ENCODE measurements at regions not wholly inside any gene's neighbourhood (a gene's known extent, or its start where the extent isn't known, plus 50 kb on each side); places are given as distances from the start of the nearest gene placed in this dataset.

DNA sequence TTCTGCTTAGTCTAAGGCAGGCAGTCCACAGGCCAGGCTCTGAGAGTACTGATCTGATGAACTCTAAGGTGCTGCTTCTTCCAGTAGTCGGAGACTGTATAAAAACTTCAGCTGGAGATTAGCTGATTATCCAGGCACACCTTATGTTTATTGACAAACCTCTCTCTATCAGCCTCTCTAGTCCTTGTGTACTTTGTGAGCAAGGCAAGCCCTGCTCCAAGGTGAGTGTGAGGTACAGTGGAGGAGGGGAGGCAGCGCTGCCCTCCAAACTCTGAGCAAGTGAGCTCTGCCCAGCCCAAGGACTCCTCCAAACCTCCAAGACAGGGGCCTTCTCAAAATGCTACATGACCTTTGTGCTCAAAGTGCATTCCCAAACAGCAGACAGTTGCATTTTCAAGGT is 95.9 kb upstream of the CDKN3 start:
- H3K4me3 Mint-ChIP-seq = no peak overlapping the region
- H3K9me3 Mint-ChIP-seq = peaks cover 0 to under 1% (median 0%) of the 10 kb centered on the region in 8 donors
- intact Hi-C loops (cut with micrococcal nuclease) = no loop called here
- no peaks in the 10 kb centered on the region for H3K27me3 ChIP-seq (ENCODE audit: insufficient read depth, low read length)
- H3K4me1 Mint-ChIP-seq = no peaks in the 10 kb centered on the region
- H3K4me1 ChIP-seq (ENCODE audit: insufficient read depth, low read length) = no peaks in the 10 kb centered on the region
- no peaks in the 10 kb centered on the region for H3K9me3 ChIP-seq (ENCODE audit: control insufficient read depth in 1 of 2, low read length in 2 of 2)
- ChIA-PET CTCF (ENCODE audit: partially characterized antibody) (no interaction called here), POLR2A (ENCODE audit: partially characterized antibody) (no interaction called here)
- no peak overlapping the region for H3K27ac Mint-ChIP-seq
- H3K36me3 Mint-ChIP-seq = no peaks in the 10 kb centered on the region
- H3K36me3 ChIP-seq (ENCODE audit: insufficient read depth, low read length) = no peaks in the 10 kb centered on the region
- DNase-seq = no peak
- peaks cover 5 to 27% of the 10 kb centered on the region in 2 donors for H3K27me3 Mint-ChIP-seq
- H3K4me3 ChIP-seq (ENCODE audit: low read length in 2 of 2) = no peak overlapping the region
- H3K27ac ChIP-seq (ENCODE audit: low read depth, low read length) = no peak overlapping the region

DNA sequence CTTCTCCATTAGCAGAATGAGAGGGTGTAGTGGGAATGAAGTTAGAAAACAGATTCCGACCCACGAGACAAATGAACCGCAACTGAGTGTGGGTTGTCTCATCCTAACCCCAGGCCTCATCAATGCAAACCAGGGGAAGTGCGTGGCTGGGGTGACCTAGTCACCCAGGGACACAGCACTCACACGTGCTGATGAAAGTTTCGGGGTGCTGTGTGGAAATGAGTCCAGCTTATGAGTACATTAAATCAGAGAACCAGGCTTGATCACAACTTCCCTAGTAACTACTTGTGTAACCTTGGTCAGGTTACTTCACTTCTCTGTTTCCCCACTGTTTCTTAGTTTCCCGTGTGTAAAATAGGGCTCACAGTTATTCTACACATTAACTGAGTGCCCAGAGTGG is 95.4 kb upstream of the CDKN3 start:
- H3K27ac ChIP-seq (ENCODE audit: low read depth, low read length) = no peak overlapping the region
- no peak overlapping the region for H3K4me3 ChIP-seq (ENCODE audit: low read length in 2 of 2)
- H3K4me3 Mint-ChIP-seq = no peak overlapping the region
- H3K36me3 Mint-ChIP-seq = no peaks in the 10 kb centered on the region
- H3K27me3 Mint-ChIP-seq = peaks cover 3 to 27% of the 10 kb centered on the region in 2 donors
- H3K27ac Mint-ChIP-seq = no peak overlapping the region
- H3K36me3 ChIP-seq (ENCODE audit: insufficient read depth, low read length) = no peaks in the 10 kb centered on the region
- POLR2A ChIA-PET (ENCODE audit: partially characterized antibody) = no interaction called here
- H3K4me1 Mint-ChIP-seq = no peaks in the 10 kb centered on the region
- no peaks in the 10 kb centered on the region for H3K4me1 ChIP-seq (ENCODE audit: insufficient read depth, low read length)
- CTCF ChIA-PET (ENCODE audit: partially characterized antibody) = no interaction called here
- no peaks in the 10 kb centered on the region for H3K9me3 ChIP-seq (ENCODE audit: control insufficient read depth in 1 of 2, low read length in 2 of 2)
- no peaks in the 10 kb centered on the region for H3K27me3 ChIP-seq (ENCODE audit: insufficient read depth, low read length)
- no peak for DNase-seq
- H3K9me3 Mint-ChIP-seq = no peaks in the 10 kb centered on the region
- intact Hi-C loops (cut with micrococcal nuclease) = no loop called here

DNA sequence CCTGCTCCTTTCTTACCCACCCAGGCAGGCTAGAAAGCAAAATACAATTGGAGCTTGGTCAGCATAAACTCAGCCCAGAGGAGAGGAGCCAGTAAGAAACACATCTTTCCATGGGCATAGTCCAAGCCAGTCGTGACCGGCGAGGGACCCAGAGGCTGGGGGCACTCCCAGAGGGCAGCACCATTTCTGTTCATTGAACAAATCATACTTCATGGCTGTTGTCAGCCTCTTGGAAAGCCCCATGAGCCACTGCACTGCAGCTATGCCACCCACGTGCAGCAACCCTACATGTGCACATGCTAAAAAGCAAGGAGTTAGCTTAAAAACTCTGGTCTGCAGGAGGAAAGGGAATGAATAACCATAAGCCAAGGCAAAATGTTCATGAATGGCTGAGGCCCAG is 90.0 kb upstream of the CDKN3 start:
- no peaks in the 10 kb centered on the region for H3K36me3 ChIP-seq (ENCODE audit: insufficient read depth, low read length)
- POLR2A ChIA-PET (ENCODE audit: partially characterized antibody) = no interaction called here

DNA sequence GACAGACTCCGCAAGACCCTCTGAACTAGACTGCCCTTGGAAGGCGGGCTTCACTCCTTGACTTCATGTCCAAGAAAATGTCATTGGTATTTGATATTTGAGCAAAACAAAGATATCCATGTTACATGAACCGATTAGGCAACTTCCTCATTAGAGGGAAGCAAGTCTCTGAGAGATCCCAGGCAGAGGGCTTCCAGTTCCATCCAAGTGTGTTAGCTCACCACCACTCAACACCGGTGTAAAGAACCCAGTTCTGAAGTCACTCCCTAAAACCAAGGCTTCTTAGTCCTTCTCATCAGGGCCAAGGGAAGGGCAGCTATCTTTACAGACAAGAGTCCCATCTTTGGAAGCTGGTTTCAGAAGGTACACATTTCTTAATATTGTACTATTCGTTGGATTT is 87.2 kb upstream of the CDKN3 start:
- Histone ChIP-seq H3K4me1 (ENCODE audit: insufficient read depth, low read length) (no peaks in the 10 kb centered on the region), H3K36me3 (ENCODE audit: insufficient read depth, low read length) (no peaks in the 10 kb centered on the region), H3K27me3 (ENCODE audit: insufficient read depth, low read length) (no peaks in the 10 kb centered on the region), H3K4me3 (ENCODE audit: low read length in 2 of 2) (no peak overlapping the region), H3K9me3 (ENCODE audit: control insufficient read depth in 1 of 2, low read length in 2 of 2) (no peaks in the 10 kb centered on the region), H3K27ac (ENCODE audit: low read depth, low read length) (no peak overlapping the region)
- peaks cover 10% of the 10 kb centered on the region in 2 donors for H3K27me3 Mint-ChIP-seq
- H3K4me1 Mint-ChIP-seq = no peaks in the 10 kb centered on the region
- H3K36me3 Mint-ChIP-seq = no peaks in the 10 kb centered on the region
- H3K27ac Mint-ChIP-seq = peak overlapping the region in 1 of 7 donors; percentile 17
- intact Hi-C loops (cut with micrococcal nuclease) = no loop called here
- H3K9me3 Mint-ChIP-seq = peaks cover 0 to 2% (median 0%) of the 10 kb centered on the region in 8 donors
- POLR2A ChIA-PET (ENCODE audit: partially characterized antibody) = no interaction called here
- no peak for DNase-seq
- no peak overlapping the region for H3K4me3 Mint-ChIP-seq
- CTCF ChIA-PET (ENCODE audit: partially characterized antibody) = no interaction called here

More for the DNA sequence above, 90.0 kb upstream of the CDKN3 start:
- H3K9me3 ChIP-seq (ENCODE audit: control insufficient read depth in 1 of 2, low read length in 2 of 2) = no peaks in the 10 kb centered on the region
- Mint-ChIP-seq H3K9me3 (no peaks in the 10 kb centered on the region), H3K27me3 (peaks cover 6 to 16% of the 10 kb centered on the region in 2 donors), H3K4me1 (no peaks in the 10 kb centered on the region), H3K4me3 (no peak overlapping the region), H3K36me3 (no peaks in the 10 kb centered on the region), H3K27ac (no peak overlapping the region)
- DNase-seq = no peak
- no peaks in the 10 kb centered on the region for H3K4me1 ChIP-seq (ENCODE audit: insufficient read depth, low read length)
- no peaks in the 10 kb centered on the region for H3K27me3 ChIP-seq (ENCODE audit: insufficient read depth, low read length)
- H3K27ac ChIP-seq (ENCODE audit: low read depth, low read length) = no peak overlapping the region
- intact Hi-C loops (cut with micrococcal nuclease) = no loop called here
- CTCF ChIA-PET (ENCODE audit: partially characterized antibody) = no interaction called here
- no peak overlapping the region for H3K4me3 ChIP-seq (ENCODE audit: low read length in 2 of 2)

DNA sequence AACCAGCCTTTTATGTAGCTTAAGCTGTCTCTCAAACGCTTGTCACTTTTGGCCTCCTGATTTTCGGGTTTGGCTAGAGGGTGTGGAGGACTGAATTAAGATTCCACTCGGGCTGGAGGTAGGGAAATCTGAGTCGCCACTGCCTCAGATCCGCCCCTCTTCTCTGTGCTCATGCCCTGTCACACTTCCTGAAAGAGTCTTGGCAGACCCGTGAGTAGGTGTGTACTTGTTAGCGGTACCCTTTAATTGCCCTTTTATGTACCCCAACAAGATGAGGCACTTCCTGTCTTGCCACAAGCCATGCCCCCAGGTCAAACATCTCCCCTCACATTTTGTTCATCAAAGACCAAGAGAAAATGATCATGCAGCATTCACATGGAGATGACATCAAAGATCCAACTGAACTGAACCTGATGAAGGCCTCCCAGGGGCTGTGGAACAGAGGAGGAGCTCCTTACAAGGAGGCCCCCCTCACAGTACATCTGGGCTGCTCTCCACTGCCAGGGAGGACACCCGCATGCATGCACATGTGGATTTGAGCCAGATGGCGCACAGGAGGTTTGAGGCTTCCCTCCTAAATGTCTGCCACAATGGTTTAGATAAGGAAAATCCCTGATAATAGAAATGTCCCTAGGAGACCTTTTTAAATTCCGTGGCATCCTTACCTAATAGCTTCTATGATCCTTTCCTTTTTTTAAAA is 86.5 kb upstream of the CDKN3 start:
- H3K27ac Mint-ChIP-seq = no peak overlapping the region
- Histone ChIP-seq H3K36me3 (ENCODE audit: insufficient read depth, low read length) (no peaks in the 10 kb centered on the region), H3K9me3 (ENCODE audit: control insufficient read depth in 1 of 2, low read length in 2 of 2) (no peaks in the 10 kb centered on the region), H3K27me3 (ENCODE audit: insufficient read depth, low read length) (no peaks in the 10 kb centered on the region), H3K27ac (ENCODE audit: low read depth, low read length) (no peak overlapping the region), H3K4me1 (ENCODE audit: insufficient read depth, low read length) (no peaks in the 10 kb centered on the region), H3K4me3 (ENCODE audit: low read length in 2 of 2) (no peak overlapping the region)
- intact Hi-C loops (cut with micrococcal nuclease) = no loop called here
- no peak for DNase-seq
- POLR2A ChIA-PET (ENCODE audit: partially characterized antibody) = no interaction called here
- CTCF ChIA-PET (ENCODE audit: partially characterized antibody) = no interaction called here
- no peaks in the 10 kb centered on the region for H3K36me3 Mint-ChIP-seq
- peaks cover 0 to 2% (median 0%) of the 10 kb centered on the region in 8 donors for H3K9me3 Mint-ChIP-seq
- H3K4me1 Mint-ChIP-seq = no peaks in the 10 kb centered on the region
- no peak overlapping the region for H3K4me3 Mint-ChIP-seq
- H3K27me3 Mint-ChIP-seq = peaks cover 6 to 16% of the 10 kb centered on the region in 2 donors

DNA sequence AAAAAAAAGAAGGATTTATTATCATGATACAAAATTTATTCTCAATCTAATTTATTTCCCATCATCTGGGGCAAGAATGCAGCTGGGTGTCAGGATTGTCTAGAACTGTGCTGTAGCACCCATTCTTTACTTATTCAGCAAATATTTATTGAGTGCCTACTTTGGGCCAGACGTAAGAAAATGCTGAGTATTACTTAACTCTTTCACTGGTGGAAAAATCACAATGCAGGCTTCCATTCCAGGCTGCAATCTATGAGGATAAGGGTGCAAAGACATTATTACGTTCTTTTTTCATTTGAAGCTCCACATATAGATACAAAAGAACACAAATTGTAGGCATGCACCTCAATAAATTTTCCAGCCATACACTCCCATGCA is 86.0 kb upstream of the CDKN3 start:
- Histone ChIP-seq H3K36me3 (ENCODE audit: insufficient read depth, low read length) (no peaks in the 10 kb centered on the region), H3K4me1 (ENCODE audit: insufficient read depth, low read length) (no peaks in the 10 kb centered on the region), H3K27ac (ENCODE audit: low read depth, low read length) (no peak overlapping the region), H3K27me3 (ENCODE audit: insufficient read depth, low read length) (no peaks in the 10 kb centered on the region), H3K9me3 (ENCODE audit: control insufficient read depth in 1 of 2, low read length in 2 of 2) (no peaks in the 10 kb centered on the region), H3K4me3 (ENCODE audit: low read length in 2 of 2) (no peak overlapping the region)
- H3K27ac Mint-ChIP-seq = no peak overlapping the region
- no peaks in the 10 kb centered on the region for H3K4me1 Mint-ChIP-seq
- CTCF ChIA-PET (ENCODE audit: partially characterized antibody) = no interaction called here
- no peak overlapping the region for H3K4me3 Mint-ChIP-seq
- H3K9me3 Mint-ChIP-seq = peaks cover 0 to 2% (median 0%) of the 10 kb centered on the region in 8 donors
- H3K36me3 Mint-ChIP-seq = no peaks in the 10 kb centered on the region
- intact Hi-C loops (cut with micrococcal nuclease) = no loop called here
- DNase-seq = no peak
- POLR2A ChIA-PET (ENCODE audit: partially characterized antibody) = no interaction called here
- H3K27me3 Mint-ChIP-seq = peaks cover 5 to 18% of the 10 kb centered on the region in 2 donors

DNA sequence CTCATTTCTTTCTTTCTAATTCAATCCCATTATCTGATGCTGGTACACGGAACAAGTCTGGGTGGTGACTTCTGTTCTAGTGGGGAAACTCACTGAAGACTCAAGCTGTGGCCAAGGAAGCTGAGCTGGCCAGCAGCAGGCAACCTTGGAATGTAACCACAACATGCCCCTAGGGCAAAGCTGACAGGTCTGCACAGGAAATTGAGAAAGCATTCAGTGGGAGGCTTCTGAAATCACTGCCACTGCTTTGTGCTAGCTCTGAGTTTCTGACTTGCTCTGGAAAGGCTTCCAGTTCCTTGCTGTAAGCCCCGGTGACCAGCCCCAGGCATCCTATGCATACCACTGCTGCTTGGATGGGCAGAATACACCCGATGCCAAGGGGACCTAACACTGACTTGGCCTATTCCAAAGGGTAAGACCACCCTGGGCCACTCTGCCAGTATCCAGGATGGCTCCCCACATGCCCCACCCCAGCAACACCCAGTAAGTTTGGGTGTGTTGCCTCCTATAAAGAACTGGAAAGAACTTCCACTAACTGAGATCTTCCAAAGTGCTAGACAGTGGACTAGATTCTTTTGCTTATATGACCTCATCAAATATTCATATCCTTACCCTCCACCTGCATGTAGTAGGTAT is 84.5 kb upstream of the CDKN3 start:
- ChIA-PET POLR2A (ENCODE audit: partially characterized antibody) (no interaction called here), CTCF (ENCODE audit: partially characterized antibody) (no interaction called here)
- no peak overlapping the region for H3K27ac ChIP-seq (ENCODE audit: low read depth, low read length)

More for the DNA sequence above, 84.5 kb upstream of the CDKN3 start:
- H3K36me3 ChIP-seq (ENCODE audit: insufficient read depth, low read length) = no peaks in the 10 kb centered on the region
- Mint-ChIP-seq H3K27me3 (peaks cover 9 to 18% of the 10 kb centered on the region in 2 donors), H3K4me3 (no peak overlapping the region), H3K4me1 (no peaks in the 10 kb centered on the region), H3K27ac (no peak overlapping the region), H3K9me3 (peaks cover 0 to 2% (median 0%) of the 10 kb centered on the region in 8 donors), H3K36me3 (no peaks in the 10 kb centered on the region)
- H3K27me3 ChIP-seq (ENCODE audit: insufficient read depth, low read length) = no peaks in the 10 kb centered on the region
- H3K9me3 ChIP-seq (ENCODE audit: control insufficient read depth in 1 of 2, low read length in 2 of 2) = no peaks in the 10 kb centered on the region
- H3K4me1 ChIP-seq (ENCODE audit: insufficient read depth, low read length) = no peaks in the 10 kb centered on the region
- DNase-seq = no peak
- intact Hi-C loops (cut with micrococcal nuclease) = no loop called here
- no peak overlapping the region for H3K4me3 ChIP-seq (ENCODE audit: low read length in 2 of 2)
